Mammary epithelial cell (primary cell): ENCODE measurements at regions not wholly inside any gene's neighbourhood (a gene's known extent, or its start where the extent isn't known, plus 50 kb on each side); places are given as distances from the start of the nearest gene placed in this dataset.

Experiments
- CTCF ChIP-seq, 2 donors: IDR thresholded peaks in 1 of 2; conservative IDR thresholded peaks in 1 of 2; 2 replicates each; pipeline ENCODE4 v1.5.1; 2011 to 2012; ENCODE audit warnings: inconsistent platforms in 2 of 2, low read length in 2 of 2, mild to moderate bottlenecking in 2 of 2, control low read depth in 1 of 2, low read depth in 1 of 2; ENCODE audit not compliant: insufficient read depth in 1 of 2; ENCODE audit errors: extremely low read depth in 1 of 2
- EZH2 ChIP-seq: IDR thresholded peaks from 2 replicates; pipeline ENCODE4 v1.6.1; 2012; ENCODE audit warnings: low read length, inconsistent platforms, borderline replicate concordance

DNA sequence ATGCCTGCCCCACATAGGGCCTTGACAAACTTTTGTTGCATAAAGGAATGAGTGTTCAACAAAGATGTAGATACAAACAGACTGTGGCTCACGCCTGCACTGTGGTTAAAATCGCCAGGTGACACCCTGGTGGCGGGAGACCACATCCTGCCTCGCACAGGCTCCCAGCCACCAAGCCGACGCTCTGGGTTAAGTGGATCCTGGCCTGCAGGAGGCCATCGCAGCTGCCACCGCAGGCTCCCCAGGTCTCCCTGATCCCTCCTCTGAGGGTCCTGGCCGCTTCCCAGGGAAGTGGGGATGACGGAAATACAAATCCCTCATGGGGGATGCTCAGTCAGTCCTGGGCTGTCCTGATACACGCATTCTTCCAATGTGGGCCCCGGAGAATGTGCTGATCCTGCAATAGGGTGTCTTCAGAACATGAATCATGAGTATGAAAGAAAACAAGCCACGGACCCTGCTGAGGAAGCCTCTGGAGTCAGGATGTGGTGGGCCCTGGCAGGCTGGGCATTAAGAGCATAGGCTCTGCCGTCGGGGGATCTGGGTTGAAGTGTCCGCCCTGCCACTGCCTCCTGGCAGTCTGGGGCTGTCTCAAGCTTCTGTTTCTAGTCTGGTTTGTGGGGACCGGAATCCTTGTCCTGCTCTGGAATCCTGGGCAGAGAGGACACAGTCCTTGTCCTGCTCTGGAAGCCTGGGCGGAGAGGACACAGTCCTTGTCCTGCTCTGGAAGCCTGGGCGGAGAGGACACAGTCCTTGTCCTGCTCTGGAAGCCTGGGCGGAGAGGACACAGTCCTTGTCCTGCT, 53.5 kb upstream of the BEGAIN start:
- TF ChIP-seq CTCF (conservative IDR thresholded peaks at IDR 0.05 in 1 of 2, IDR thresholded peaks at IDR 0.05 in 1 of 2; ENCODE audit: extremely low read depth in 1 of 2, insufficient read depth in 1 of 2, low read depth in 1 of 2, low read length in 2 of 2) = no peak
- no peak for TF ChIP-seq EZH2
